ENCODE measurements at regions not wholly inside any gene's neighbourhood (a gene's known extent, or its start where the extent isn't known, plus 50 kb on each side); places are given as distances from the start of the nearest gene placed in this dataset.

- no peak for TF ChIP-seq POLR2A (IDR thresholded peaks at IDR 0.05; ENCODE audit: low read depth, low read length)
- TF ChIP-seq SPI1 (IDR thresholded peaks at IDR 0.05; ENCODE audit: low read depth, low read length): no peak
- no peak for TF ChIP-seq POLR2AphosphoS5 (IDR thresholded peaks at IDR 0.05; ENCODE audit: low read depth, low read length)
- TF ChIP-seq POU2F2 (IDR thresholded peaks at IDR 0.05; ENCODE audit: low read depth, low read length): no peak
- TF ChIP-seq TAF1 (IDR thresholded peaks at IDR 0.05; ENCODE audit: low read depth, low read length): no peak
Measured at GRCh38 chr4:135976860-135977259, 1555.4 kb downstream of the PCDH18 start.
